SK-N-SH treated with all-trans-retinoic acid at 6 μM for 48 hours (cell line): ENCODE measurements at regions not wholly inside any gene's neighbourhood (a gene's known extent, or its start where the extent isn't known, plus 50 kb on each side); places are given as distances from the start of the nearest gene placed in this dataset.

Experiments used
- ARNTL ChIP-seq: fragments of 450-650 bp; formaldehyde crosslinking; IDR thresholded peaks from 2 replicates; pipeline ENCODE4 v1.5.0; 2020; ENCODE audit warnings: low read depth, mild to moderate bottlenecking, moderate library complexity, borderline replicate concordance
- CREB5 ChIP-seq: fragments of 250-450 bp; sonication (Bioruptor Pico); IDR thresholded peaks from 2 replicates; pipeline ENCODE4 v1.5.1; 2020; ENCODE audit warnings: low read depth, mild to moderate bottlenecking, moderate library complexity
- CSRNP3 ChIP-seq: fragments of 250-450 bp; sonication (Bioruptor Pico); IDR thresholded peaks from 2 replicates; pipeline ENCODE4 v1.5.1; 2021; ENCODE audit warnings: mild to moderate bottlenecking, moderate library complexity
- ESRRG ChIP-seq: fragments of 250-450 bp; sonication (Bioruptor Pico); IDR thresholded peaks from 2 replicates; pipeline ENCODE4 v1.6.1; 2021; ENCODE audit warnings: mild to moderate bottlenecking
- OSR1 ChIP-seq: fragments of 250-450 bp; sonication (Bioruptor Pico); IDR thresholded peaks from 2 replicates; pipeline ENCODE4 v1.8.0; 2022; ENCODE audit warnings: moderate library complexity, mild to moderate bottlenecking, inconsistent platforms
- PATZ1 ChIP-seq: fragments of 250-450 bp; sonication (Bioruptor Pico); IDR thresholded peaks from 2 replicates; pipeline ENCODE4 v1.8.0; 2020; ENCODE audit warnings: mild to moderate bottlenecking, moderate library complexity, borderline replicate concordance
- POU6F1 ChIP-seq: fragments of 250-450 bp; sonication (Bioruptor Pico); IDR thresholded peaks from 2 replicates; pipeline ENCODE4 v1.8.0; 2021; ENCODE audit warnings: low read depth, mild to moderate bottlenecking, moderate library complexity, borderline replicate concordance
- RARB ChIP-seq: fragments of 250-450 bp; sonication (Bioruptor Pico); IDR thresholded peaks from 2 replicates; pipeline ENCODE4 v1.8.0; 2021; ENCODE audit warnings: mild to moderate bottlenecking, moderate library complexity
- SNAI2 ChIP-seq: fragments of 250-450 bp; sonication (Bioruptor Pico); IDR thresholded peaks from 2 replicates; pipeline ENCODE4 v1.5.0; 2020; ENCODE audit warnings: mild to moderate bottlenecking, moderate library complexity
- ZC3H10 ChIP-seq: fragments of 250-450 bp; sonication (Bioruptor Pico); IDR thresholded peaks from 2 replicates; pipeline ENCODE4 v1.5.1; 2021; ENCODE audit warnings: mild to moderate bottlenecking, moderate library complexity
- ZFP3 ChIP-seq: fragments of 250-450 bp; sonication (Bioruptor Pico); IDR thresholded peaks from 2 replicates; pipeline ENCODE4 v1.5.0; 2020; ENCODE audit warnings: mild to moderate bottlenecking, moderate library complexity
- ZFP30 ChIP-seq: fragments of 450-650 bp; formaldehyde crosslinking; IDR thresholded peaks from 2 replicates; pipeline ENCODE4 v1.5.0; 2022; ENCODE audit warnings: mild to moderate bottlenecking, moderate library complexity
- ZNF565 ChIP-seq: fragments of 450-650 bp; formaldehyde crosslinking; conservative IDR thresholded peaks from 2 replicates; pipeline ENCODE4 v1.5.0; 2020; ENCODE audit warnings: low read depth, mild to moderate bottlenecking, moderate library complexity
- ZNF70 ChIP-seq: fragments of 450-650 bp; formaldehyde crosslinking; IDR thresholded peaks from 2 replicates; pipeline ENCODE4 v1.5.0; 2020; ENCODE audit warnings: mild to moderate bottlenecking, moderate library complexity

GRCh38 chr5:17425385-17426070 is 72.5 kb upstream of the TAF11L2 start:
- TF ChIP-seq ZFP3 (CRISPR knock-in tag) (no peak), ZFP30 (CRISPR knock-in tag) (no peak), PATZ1 (CRISPR knock-in tag) (no peak), ARNTL (CRISPR knock-in tag) (no peak), SNAI2 (CRISPR knock-in tag) (no peak), ZNF565 (CRISPR knock-in tag) (no peak), OSR1 (CRISPR knock-in tag) (no peak), CSRNP3 (CRISPR knock-in tag) (no peak), ESRRG (CRISPR knock-in tag) (no peak), ZNF70 (CRISPR knock-in tag) (no peak), RARB (CRISPR knock-in tag) (no peak), POU6F1 (CRISPR knock-in tag) (no peak), CREB5 (CRISPR knock-in tag) (no peak), ZC3H10 (CRISPR knock-in tag) (no peak)
